GM18519 (cell line): ENCODE measurements at regions not wholly inside any gene's neighbourhood (a gene's known extent, or its start where the extent isn't known, plus 50 kb on each side); places are given as distances from the start of the nearest gene placed in this dataset.

Experiments
- ATAC-seq: cut with Tn5 transposase; IDR thresholded peaks from one replicate; pipeline ENCODE4 v1.9.1; 2021; ENCODE audit warnings: mild to moderate bottlenecking, moderate library complexity; ENCODE audit not compliant: unreplicated experiment, low FRiP score

GRCh38 chr2:216922175-216922780 lies 62.4 kb upstream of the TNP1 start:
- ATAC-seq: no peak

GRCh38 chr2:216920937-216921456 lies 61.1 kb upstream of the TNP1 start:
- no peak for ATAC-seq

GRCh38 chr2:216920143-216920876 lies 60.4 kb upstream of the TNP1 start:
- no peak for ATAC-seq

- ATAC-seq: no peak
These were observed 58.3 kb upstream of the TNP1 start for GRCh38 chr2:216918088-216918680.

GRCh38 chr2:216916956-216917650 lies 57.2 kb upstream of the TNP1 start:
- ATAC-seq: no peak

GRCh38 chr2:216915557-216916150 lies 55.8 kb upstream of the TNP1 start:
- ATAC-seq: no peak

- no peak for ATAC-seq
These were observed 54.6 kb upstream of the TNP1 start for GRCh38 chr2:216914491-216914890.

GRCh38 chr2:216911886-216912285 lies 52.0 kb upstream of the TNP1 start:
- no peak for ATAC-seq

GRCh38 chr2:216911008-216911407 lies 51.1 kb upstream of the TNP1 start:
- no peak for ATAC-seq

GRCh38 chr2:216909541-216910210 lies 49.8 kb upstream of the TNP1 start:
- ATAC-seq: no peak
